Panc1 (cell line): ENCODE measurements at regions not wholly inside any gene's neighbourhood (a gene's known extent, or its start where the extent isn't known, plus 50 kb on each side); places are given as distances from the start of the nearest gene placed in this dataset.

Experiments used
- ATAC-seq: fragments of 200-7000 bp; cut with Tn5 transposase; 2 replicates; pipeline ENCODE4 v1.9.1; 2020; ENCODE audit warnings: mild to moderate bottlenecking, moderate library complexity
- BruUV-seq: library from RNA; stranded (reverse); fragments of 400-500 nt; replicated peaks from 2 replicates; lab custom pipeline; 2021; lab: Mats Ljungman, UMichigan
- CTCF ChIA-PET: fragments of 300-600 bp; sonication (Branson Sonifier 250); formaldehyde crosslinking; loops from one replicate; lab custom pipeline; 2022; ENCODE audit warnings: antibody characterized with exemption; lab: Charles Lee
- POLR2A ChIA-PET: fragments of 300-600 bp; sonication (Branson Sonifier 250); formaldehyde crosslinking; loops from one replicate; lab custom pipeline; 2022; ENCODE audit warnings: antibody characterized with exemption; lab: Charles Lee
- DNase-seq: peaks from one replicate; pipeline ENCODE4 v3.0.0-alpha.2; 2010; ENCODE audit warnings: low read depth, low spot score
- H3K27ac ChIP-seq: 2 replicates; pipeline ENCODE4 v1.5.1; 2011; ENCODE audit warnings: mild to moderate bottlenecking, low read length, inconsistent platforms
- H3K27me3 ChIP-seq: fragments of 200-500 bp; sonication (Bioruptor generic); 2 replicates; pipeline ENCODE4 v1.6.0; 2014; ENCODE audit warnings: low read length, inconsistent platforms; ENCODE audit not compliant: control insufficient read depth, insufficient read depth
- H3K36me3 ChIP-seq: fragments of 200-500 bp; sonication (Bioruptor generic); 2 replicates; pipeline ENCODE4 v1.5.1; 2014; ENCODE audit warnings: inconsistent platforms, mild to moderate bottlenecking, low read length, moderate library complexity; ENCODE audit not compliant: control insufficient read depth, insufficient read depth
- H3K4me1 ChIP-seq: 2 replicates; pipeline ENCODE4 v1.5.1; 2011; ENCODE audit warnings: inconsistent platforms, mild to moderate bottlenecking, low read length, moderate library complexity; ENCODE audit not compliant: control insufficient read depth, insufficient read depth
- H3K4me3 ChIP-seq, 2 experiments: 2 replicates each; pipeline ENCODE4 v1.5.1; 2011 to 2012; ENCODE audit warnings: low read depth in 2 of 2, low read length in 2 of 2, mild to moderate bottlenecking in 2 of 2, inconsistent platforms in 1 of 2, moderate library complexity in 1 of 2
- H3K9me3 ChIP-seq: fragments of 200-500 bp; sonication (Bioruptor generic); 2 replicates; pipeline ENCODE4 v1.5.1; 2014; ENCODE audit warnings: low read depth, mild to moderate bottlenecking, inconsistent platforms, low read length, moderate library complexity; ENCODE audit not compliant: control insufficient read depth, insufficient read depth
- CTCF ChIP-seq: fragments of 450-650 bp; IDR thresholded peaks from 2 replicates; pipeline ENCODE4 v1.5.1; 2017; ENCODE audit warnings: mild to moderate bottlenecking
- POLR2AphosphoS5 ChIP-seq: IDR thresholded peaks from 2 replicates; pipeline ENCODE4 v1.6.1; 2012; ENCODE audit warnings: mild to moderate bottlenecking, low read depth, low read length, moderate library complexity
- SIN3A ChIP-seq: IDR thresholded peaks from 2 replicates; pipeline ENCODE4 v1.6.1; 2012; ENCODE audit warnings: low read depth, mild to moderate bottlenecking, low read length, moderate library complexity, borderline replicate concordance; ENCODE audit not compliant: insufficient read depth
- TCF7L2 ChIP-seq: IDR thresholded peaks from 2 replicates; pipeline ENCODE4 v1.6.1; 2011; ENCODE audit warnings: mild to moderate bottlenecking, low read depth, low read length, inconsistent platforms
- in situ Hi-C: cut with HindIII; loops from 2 replicates; pipeline ENCODE4 v1.10.0; 2016; ENCODE audit warnings: low sequenced_read_pairs, low pct_unique_long_range_greater_than_20kb
- intact Hi-C: fragments of 100-400 bp; cut with micrococcal nuclease; formaldehyde crosslinking; loops from one replicate; pipeline ENCODE4 v1.10.0; 2022; ENCODE audit not compliant: unreplicated experiment
- TF ChIP-seq, protein P1 (sequence below), 2 experiments: IDR thresholded peaks; 2 replicates each; pipeline ENCODE4 v1.6.1; 2011 to 2012; ENCODE audit warnings: low read depth in 2 of 2, control low read depth in 1 of 2, low read length in 1 of 2, mild to moderate bottlenecking in 1 of 2, moderate library complexity in 1 of 2; ENCODE audit not compliant: insufficient read depth in 1 of 2

DNA sequence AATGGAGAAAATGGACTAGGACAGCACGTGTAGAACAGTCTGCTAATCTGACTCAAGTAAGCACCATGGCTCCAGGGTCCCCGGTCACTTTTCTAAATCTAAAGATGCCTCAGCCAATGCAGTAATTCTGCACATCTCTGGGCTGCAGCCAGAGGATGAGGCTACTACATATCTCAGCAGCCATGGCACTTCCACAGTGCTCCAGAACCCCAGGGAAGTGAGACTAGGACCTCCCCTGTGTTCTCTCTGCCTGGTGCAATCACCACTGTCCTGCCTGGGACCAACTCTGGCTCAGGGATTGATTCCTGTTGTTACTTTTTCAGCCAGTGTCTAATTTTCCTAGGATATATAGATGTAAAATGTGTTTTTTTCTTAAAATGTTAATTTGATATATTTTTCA, 129.4 kb upstream of the TOP3B start:
- DNase-seq (no peak), ATAC-seq (no peak)
- peaks cover 6% of the 10 kb centered on the region; the same call in 1 of the 2 replicates for H3K4me1 ChIP-seq
- intact Hi-C loops (no loop called here), in situ Hi-C loops (no loop called here)
- TF ChIP-seq TCF7L2 (no peak), SIN3A (no peak), CTCF (no peak), POLR2AphosphoS5 (no peak)
- TF ChIP-seq, protein P1, sequence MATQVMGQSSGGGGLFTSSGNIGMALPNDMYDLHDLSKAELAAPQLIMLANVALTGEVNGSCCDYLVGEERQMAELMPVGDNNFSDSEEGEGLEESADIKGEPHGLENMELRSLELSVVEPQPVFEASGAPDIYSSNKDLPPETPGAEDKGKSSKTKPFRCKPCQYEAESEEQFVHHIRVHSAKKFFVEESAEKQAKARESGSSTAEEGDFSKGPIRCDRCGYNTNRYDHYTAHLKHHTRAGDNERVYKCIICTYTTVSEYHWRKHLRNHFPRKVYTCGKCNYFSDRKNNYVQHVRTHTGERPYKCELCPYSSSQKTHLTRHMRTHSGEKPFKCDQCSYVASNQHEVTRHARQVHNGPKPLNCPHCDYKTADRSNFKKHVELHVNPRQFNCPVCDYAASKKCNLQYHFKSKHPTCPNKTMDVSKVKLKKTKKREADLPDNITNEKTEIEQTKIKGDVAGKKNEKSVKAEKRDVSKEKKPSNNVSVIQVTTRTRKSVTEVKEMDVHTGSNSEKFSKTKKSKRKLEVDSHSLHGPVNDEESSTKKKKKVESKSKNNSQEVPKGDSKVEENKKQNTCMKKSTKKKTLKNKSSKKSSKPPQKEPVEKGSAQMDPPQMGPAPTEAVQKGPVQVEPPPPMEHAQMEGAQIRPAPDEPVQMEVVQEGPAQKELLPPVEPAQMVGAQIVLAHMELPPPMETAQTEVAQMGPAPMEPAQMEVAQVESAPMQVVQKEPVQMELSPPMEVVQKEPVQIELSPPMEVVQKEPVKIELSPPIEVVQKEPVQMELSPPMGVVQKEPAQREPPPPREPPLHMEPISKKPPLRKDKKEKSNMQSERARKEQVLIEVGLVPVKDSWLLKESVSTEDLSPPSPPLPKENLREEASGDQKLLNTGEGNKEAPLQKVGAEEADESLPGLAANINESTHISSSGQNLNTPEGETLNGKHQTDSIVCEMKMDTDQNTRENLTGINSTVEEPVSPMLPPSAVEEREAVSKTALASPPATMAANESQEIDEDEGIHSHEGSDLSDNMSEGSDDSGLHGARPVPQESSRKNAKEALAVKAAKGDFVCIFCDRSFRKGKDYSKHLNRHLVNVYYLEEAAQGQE (IDR thresholded peaks at IDR 0.05; ENCODE audit: insufficient read depth in 1 of 2, low read depth in 2 of 2, low read length in 1 of 2) = no peak
- H3K27me3 ChIP-seq = no peaks in the 10 kb centered on the region
- H3K36me3 ChIP-seq = no peaks in the 10 kb centered on the region
- no TSS peak for BruUV-seq
- no peak overlapping the region for H3K27ac ChIP-seq
- no peaks in the 10 kb centered on the region for H3K9me3 ChIP-seq
- no peak overlapping the region for H3K4me3 ChIP-seq
- POLR2A ChIA-PET = no interaction called here
- CTCF ChIA-PET = interaction anchor here (1.5 kb wide), 1 partner anchor 83 kb away, joined by 3 read pairs; no protein-coding TSS in a partner anchor

- peaks cover 6% of the 10 kb centered on the region; the same call in 1 of the 2 replicates for H3K4me1 ChIP-seq
- peak; percentile 38 for DNase-seq
- H3K27ac ChIP-seq = no peak overlapping the region
- intact Hi-C loops = no loop called here
- BruUV-seq = no TSS peak
- no peaks in the 10 kb centered on the region for H3K9me3 ChIP-seq
- ChIA-PET CTCF (interaction anchor here (1.3 to 1.5 kb wide), 2 partner anchors 24 to 84 kb away, joined by 3 read pairs; no protein-coding TSS in a partner anchor), POLR2A (no interaction called here)
- peak; percentile 21 for TF ChIP-seq CTCF
- TF ChIP-seq, protein P1 (IDR thresholded peaks at IDR 0.05; ENCODE audit: insufficient read depth in 1 of 2, low read depth in 2 of 2, low read length in 1 of 2) = no peak
- no peaks in the 10 kb centered on the region for H3K27me3 ChIP-seq
- no peaks in the 10 kb centered on the region for H3K36me3 ChIP-seq
- in situ Hi-C loops = no loop called here
- H3K4me3 ChIP-seq = no peak overlapping the region
- peak; percentile 85 for ATAC-seq
These were observed 128.7 kb upstream of the TOP3B start for GRCh38 chr22:22111267-22111751.
